ENCODE measurements at regions not wholly inside any gene's neighbourhood (a gene's known extent, or its start where the extent isn't known, plus 50 kb on each side); places are given as distances from the start of the nearest gene placed in this dataset.
"Not testable (repeated sequence)": the region's sequence is repeated elsewhere in the genome, so short reads cannot be mapped to it uniquely, and the experiment has no call there.

GRCh38 chr12:131511803-131512561 lies 198.9 kb upstream of the SFSWAP start:
- Histone ChIP-seq H3K36me3 (ENCODE audit: control insufficient read depth in 2 of 2, insufficient read depth in 2 of 2, low read length in 2 of 2) (no peaks in the 10 kb centered on the region), H3K27me3 (ENCODE audit: control insufficient read depth in 1 of 2, insufficient read depth in 2 of 2, low read length in 2 of 2) (peaks cover 0 to 6% of the 10 kb centered on the region in 2 donors), H3K9ac (ENCODE audit: low read length in 2 of 2) (no peak overlapping the region), H3K9me3 (ENCODE audit: control insufficient read depth in 2 of 2, low read length in 2 of 2) (peaks cover 4 to 5% of the 10 kb centered on the region in 2 donors), H3K4me3 (ENCODE audit: low read length in 2 of 2) (no peak overlapping the region), H3K27ac (ENCODE audit: low read length) (no peak overlapping the region), H3K4me1 (ENCODE audit: control insufficient read depth, insufficient read depth, low read length) (no peaks in the 10 kb centered on the region)

- H3K4me3 ChIP-seq (ENCODE audit: low read length in 2 of 2): no peak overlapping the region
- H3K9ac ChIP-seq (ENCODE audit: low read length in 2 of 2): no peak overlapping the region
- H3K9me3 ChIP-seq (ENCODE audit: control insufficient read depth in 2 of 2, low read length in 2 of 2): peaks cover 4 to 9% of the 10 kb centered on the region in 2 donors
- no peaks in the 10 kb centered on the region for H3K36me3 ChIP-seq (ENCODE audit: control insufficient read depth in 2 of 2, insufficient read depth in 2 of 2, low read length in 2 of 2)
- no peaks in the 10 kb centered on the region for H3K4me1 ChIP-seq (ENCODE audit: control insufficient read depth, insufficient read depth, low read length)
- H3K27me3 ChIP-seq (ENCODE audit: control insufficient read depth in 1 of 2, insufficient read depth in 2 of 2, low read length in 2 of 2): no peaks in the 10 kb centered on the region
- no peak overlapping the region for H3K27ac ChIP-seq (ENCODE audit: low read length)
Measured at GRCh38 chr12:131513606-131514005, 197.3 kb upstream of the SFSWAP start.

GRCh38 chr12:131520553-131520952 lies 190.3 kb upstream of the SFSWAP start:
- H3K27me3 ChIP-seq (ENCODE audit: control insufficient read depth in 1 of 2, insufficient read depth in 2 of 2, low read length in 2 of 2): not testable (repeated sequence)

GRCh38 chr12:131521326-131521725 lies 189.6 kb upstream of the SFSWAP start:
- no peak overlapping the region for H3K4me3 ChIP-seq (ENCODE audit: low read length in 2 of 2)
- H3K4me1 ChIP-seq (ENCODE audit: control insufficient read depth, insufficient read depth, low read length): no peaks in the 10 kb centered on the region
- H3K27ac ChIP-seq (ENCODE audit: low read length): no peak overlapping the region
- H3K9me3 ChIP-seq (ENCODE audit: control insufficient read depth in 2 of 2, low read length in 2 of 2): peaks cover under 1 to 5% of the 10 kb centered on the region in 2 donors
- no peak overlapping the region for H3K9ac ChIP-seq (ENCODE audit: low read length in 2 of 2)
- H3K27me3 ChIP-seq (ENCODE audit: control insufficient read depth in 1 of 2, insufficient read depth in 2 of 2, low read length in 2 of 2): peaks cover 0 to 5% of the 10 kb centered on the region in 2 donors
- H3K36me3 ChIP-seq (ENCODE audit: control insufficient read depth in 2 of 2, insufficient read depth in 2 of 2, low read length in 2 of 2): no peaks in the 10 kb centered on the region

More at GRCh38 chr12:131520553-131520952, 190.3 kb upstream of the SFSWAP start:
- not testable (repeated sequence) for H3K4me1 ChIP-seq (ENCODE audit: control insufficient read depth, insufficient read depth, low read length); H3K36me3 ChIP-seq (ENCODE audit: control insufficient read depth in 2 of 2, insufficient read depth in 2 of 2, low read length in 2 of 2); H3K9me3 ChIP-seq (ENCODE audit: control insufficient read depth in 2 of 2, low read length in 2 of 2); H3K27ac ChIP-seq (ENCODE audit: low read length); H3K4me3 ChIP-seq (ENCODE audit: low read length in 2 of 2); H3K9ac ChIP-seq (ENCODE audit: low read length in 2 of 2)

GRCh38 chr12:131525795-131526508 lies 184.9 kb upstream of the SFSWAP start:
- no peak overlapping the region for H3K9ac ChIP-seq (ENCODE audit: low read length in 2 of 2)
- no peaks in the 10 kb centered on the region for H3K4me1 ChIP-seq (ENCODE audit: control insufficient read depth, insufficient read depth, low read length)
- no peak overlapping the region for H3K27ac ChIP-seq (ENCODE audit: low read length)
- H3K36me3 ChIP-seq (ENCODE audit: control insufficient read depth in 2 of 2, insufficient read depth in 2 of 2, low read length in 2 of 2): no peaks in the 10 kb centered on the region
- no peaks in the 10 kb centered on the region for H3K9me3 ChIP-seq (ENCODE audit: control insufficient read depth in 2 of 2, low read length in 2 of 2)
- peaks cover 0 to 5% of the 10 kb centered on the region in 2 donors for H3K27me3 ChIP-seq (ENCODE audit: control insufficient read depth in 1 of 2, insufficient read depth in 2 of 2, low read length in 2 of 2)
- no peak overlapping the region for H3K4me3 ChIP-seq (ENCODE audit: low read length in 2 of 2)

- Histone ChIP-seq H3K9me3 (ENCODE audit: control insufficient read depth in 2 of 2, low read length in 2 of 2) (no peaks in the 10 kb centered on the region), H3K9ac (ENCODE audit: low read length in 2 of 2) (no peak overlapping the region), H3K27me3 (ENCODE audit: control insufficient read depth in 1 of 2, insufficient read depth in 2 of 2, low read length in 2 of 2) (peaks cover 0 to 8% of the 10 kb centered on the region in 2 donors), H3K27ac (ENCODE audit: low read length) (no peak overlapping the region), H3K36me3 (ENCODE audit: control insufficient read depth in 2 of 2, insufficient read depth in 2 of 2, low read length in 2 of 2) (no peaks in the 10 kb centered on the region), H3K4me3 (ENCODE audit: low read length in 2 of 2) (no peak overlapping the region), H3K4me1 (ENCODE audit: control insufficient read depth, insufficient read depth, low read length) (no peaks in the 10 kb centered on the region)
Measured at GRCh38 chr12:131527092-131527491, 183.8 kb upstream of the SFSWAP start.

- no peak overlapping the region for H3K9ac ChIP-seq (ENCODE audit: low read length in 2 of 2)
- no peaks in the 10 kb centered on the region for H3K9me3 ChIP-seq (ENCODE audit: control insufficient read depth in 2 of 2, low read length in 2 of 2)
- no peak overlapping the region for H3K4me3 ChIP-seq (ENCODE audit: low read length in 2 of 2)
- no peak overlapping the region for H3K27ac ChIP-seq (ENCODE audit: low read length)
- H3K27me3 ChIP-seq (ENCODE audit: control insufficient read depth in 1 of 2, insufficient read depth in 2 of 2, low read length in 2 of 2): peaks cover 0 to 8% of the 10 kb centered on the region in 2 donors
- H3K36me3 ChIP-seq (ENCODE audit: control insufficient read depth in 2 of 2, insufficient read depth in 2 of 2, low read length in 2 of 2): no peaks in the 10 kb centered on the region
- H3K4me1 ChIP-seq (ENCODE audit: control insufficient read depth, insufficient read depth, low read length): no peaks in the 10 kb centered on the region
Measured at GRCh38 chr12:131527736-131528135, 183.2 kb upstream of the SFSWAP start.

GRCh38 chr12:131528144-131528543 lies 182.7 kb upstream of the SFSWAP start:
- no peaks in the 10 kb centered on the region for H3K36me3 ChIP-seq (ENCODE audit: control insufficient read depth in 2 of 2, insufficient read depth in 2 of 2, low read length in 2 of 2)
- no peak overlapping the region for H3K4me3 ChIP-seq (ENCODE audit: low read length in 2 of 2)
- no peak overlapping the region for H3K9ac ChIP-seq (ENCODE audit: low read length in 2 of 2)
- H3K27me3 ChIP-seq (ENCODE audit: control insufficient read depth in 1 of 2, insufficient read depth in 2 of 2, low read length in 2 of 2): peaks cover 0 to 8% of the 10 kb centered on the region in 2 donors
- H3K27ac ChIP-seq (ENCODE audit: low read length): no peak overlapping the region
- no peaks in the 10 kb centered on the region for H3K9me3 ChIP-seq (ENCODE audit: control insufficient read depth in 2 of 2, low read length in 2 of 2)
- no peaks in the 10 kb centered on the region for H3K4me1 ChIP-seq (ENCODE audit: control insufficient read depth, insufficient read depth, low read length)

GRCh38 chr12:131528667-131529066 lies 182.2 kb upstream of the SFSWAP start:
- H3K9me3 ChIP-seq (ENCODE audit: control insufficient read depth in 2 of 2, low read length in 2 of 2): no peaks in the 10 kb centered on the region
- H3K4me1 ChIP-seq (ENCODE audit: control insufficient read depth, insufficient read depth, low read length): no peaks in the 10 kb centered on the region
- H3K9ac ChIP-seq (ENCODE audit: low read length in 2 of 2): no peak overlapping the region
- H3K36me3 ChIP-seq (ENCODE audit: control insufficient read depth in 2 of 2, insufficient read depth in 2 of 2, low read length in 2 of 2): no peaks in the 10 kb centered on the region
- H3K27ac ChIP-seq (ENCODE audit: low read length): no peak overlapping the region
- no peak overlapping the region for H3K4me3 ChIP-seq (ENCODE audit: low read length in 2 of 2)
- H3K27me3 ChIP-seq (ENCODE audit: control insufficient read depth in 1 of 2, insufficient read depth in 2 of 2, low read length in 2 of 2): peaks cover 0 to 8% of the 10 kb centered on the region in 2 donors

GRCh38 chr12:131529196-131530040 lies 181.5 kb upstream of the SFSWAP start:
- Histone ChIP-seq H3K27ac (ENCODE audit: low read length) (no peak overlapping the region), H3K9ac (ENCODE audit: low read length in 2 of 2) (no peak overlapping the region), H3K4me3 (ENCODE audit: low read length in 2 of 2) (no peak overlapping the region), H3K9me3 (ENCODE audit: control insufficient read depth in 2 of 2, low read length in 2 of 2) (no peaks in the 10 kb centered on the region), H3K27me3 (ENCODE audit: control insufficient read depth in 1 of 2, insufficient read depth in 2 of 2, low read length in 2 of 2) (peaks cover 2 to 5% of the 10 kb centered on the region in 2 donors), H3K4me1 (ENCODE audit: control insufficient read depth, insufficient read depth, low read length) (no peaks in the 10 kb centered on the region), H3K36me3 (ENCODE audit: control insufficient read depth in 2 of 2, insufficient read depth in 2 of 2, low read length in 2 of 2) (no peaks in the 10 kb centered on the region)

Data from stomach smooth muscle (tissue), 2 donors.